Ishikawa (cell line): ENCODE measurements at regions not wholly inside any gene's neighbourhood (a gene's known extent, or its start where the extent isn't known, plus 50 kb on each side); places are given as distances from the start of the nearest gene placed in this dataset.

ENCODE experiments used
- CEBPB ChIP-seq: IDR thresholded peaks from 2 replicates; pipeline ENCODE4 v1.6.1; 2012
- CREB1 ChIP-seq: IDR thresholded peaks from 2 replicates; pipeline ENCODE4 v1.6.1; 2012; ENCODE audit warnings: low read depth
- EGR1 ChIP-seq: IDR thresholded peaks from 2 replicates; pipeline ENCODE4 v1.6.1; 2012
- EP300 ChIP-seq: IDR thresholded peaks from 2 replicates; pipeline ENCODE4 v1.6.1; 2012; ENCODE audit warnings: borderline replicate concordance
- FOXM1 ChIP-seq: IDR thresholded peaks from 2 replicates; pipeline ENCODE4 v1.6.1; 2012; ENCODE audit warnings: low read depth, borderline replicate concordance
- NFIC ChIP-seq: IDR thresholded peaks from 2 replicates; pipeline ENCODE4 v1.6.1; 2012
- RAD21 ChIP-seq: IDR thresholded peaks from 2 replicates; pipeline ENCODE4 v1.6.1; 2012; ENCODE audit warnings: low read depth
- TAF1 ChIP-seq: IDR thresholded peaks from 2 replicates; pipeline ENCODE4 v1.6.1; 2012; ENCODE audit warnings: low read depth, mild to moderate bottlenecking
- TCF12 ChIP-seq: IDR thresholded peaks from 2 replicates; pipeline ENCODE4 v1.6.1; 2012; ENCODE audit warnings: low read depth
- TEAD4 ChIP-seq: IDR thresholded peaks from 2 replicates; pipeline ENCODE4 v1.6.1; 2012
- YY1 ChIP-seq: IDR thresholded peaks from 2 replicates; pipeline ENCODE4 v1.6.1; 2012; ENCODE audit warnings: low read depth
- ZBTB7A ChIP-seq: IDR thresholded peaks from 2 replicates; pipeline ENCODE4 v1.6.1; 2012; ENCODE audit warnings: low read depth
- TF ChIP-seq, protein P1 (sequence below): IDR thresholded peaks from 2 replicates; pipeline ENCODE4 v1.6.1; 2012
- TF ChIP-seq, protein P2 (sequence below): IDR thresholded peaks from 2 replicates; pipeline ENCODE4 v1.6.1; 2012
- TF ChIP-seq, protein P3 (sequence below): IDR thresholded peaks from 2 replicates; pipeline ENCODE4 v1.6.1; 2012; ENCODE audit warnings: low read depth, mild to moderate bottlenecking

DNA sequence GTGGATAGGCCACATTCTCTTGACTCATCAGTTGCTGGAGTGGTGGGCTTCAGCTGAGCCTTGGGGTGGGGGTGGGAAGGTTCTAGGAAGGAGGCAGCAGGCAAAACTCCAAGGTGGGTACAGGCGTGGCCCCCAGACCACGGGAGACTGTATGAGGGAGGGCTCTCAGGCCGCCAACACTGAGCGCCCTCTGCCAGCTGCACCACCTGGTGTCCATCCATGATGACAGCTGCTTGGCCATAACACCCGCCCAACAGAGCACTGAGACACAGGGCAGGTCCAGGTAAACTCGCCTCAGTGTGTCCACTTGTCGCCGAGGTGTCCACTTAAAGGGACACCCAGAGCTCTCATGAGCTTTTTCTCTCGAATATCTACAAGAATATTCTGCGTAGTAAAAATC, 133.5 kb downstream of the C16orf95 start:
- TF ChIP-seq EGR1 (no peak), ZBTB7A (no peak), RAD21 (no peak), YY1 (no peak), TAF1 (no peak), TCF12 (no peak), NFIC (no peak), FOXM1 (no peak), TEAD4 (no peak)
- TF ChIP-seq, protein P1, sequence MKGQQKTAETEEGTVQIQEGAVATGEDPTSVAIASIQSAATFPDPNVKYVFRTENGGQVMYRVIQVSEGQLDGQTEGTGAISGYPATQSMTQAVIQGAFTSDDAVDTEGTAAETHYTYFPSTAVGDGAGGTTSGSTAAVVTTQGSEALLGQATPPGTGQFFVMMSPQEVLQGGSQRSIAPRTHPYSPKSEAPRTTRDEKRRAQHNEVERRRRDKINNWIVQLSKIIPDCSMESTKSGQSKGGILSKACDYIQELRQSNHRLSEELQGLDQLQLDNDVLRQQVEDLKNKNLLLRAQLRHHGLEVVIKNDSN: no peak
- TF ChIP-seq, protein P2, sequence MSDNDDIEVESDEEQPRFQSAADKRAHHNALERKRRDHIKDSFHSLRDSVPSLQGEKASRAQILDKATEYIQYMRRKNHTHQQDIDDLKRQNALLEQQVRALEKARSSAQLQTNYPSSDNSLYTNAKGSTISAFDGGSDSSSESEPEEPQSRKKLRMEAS: no peak

DNA sequence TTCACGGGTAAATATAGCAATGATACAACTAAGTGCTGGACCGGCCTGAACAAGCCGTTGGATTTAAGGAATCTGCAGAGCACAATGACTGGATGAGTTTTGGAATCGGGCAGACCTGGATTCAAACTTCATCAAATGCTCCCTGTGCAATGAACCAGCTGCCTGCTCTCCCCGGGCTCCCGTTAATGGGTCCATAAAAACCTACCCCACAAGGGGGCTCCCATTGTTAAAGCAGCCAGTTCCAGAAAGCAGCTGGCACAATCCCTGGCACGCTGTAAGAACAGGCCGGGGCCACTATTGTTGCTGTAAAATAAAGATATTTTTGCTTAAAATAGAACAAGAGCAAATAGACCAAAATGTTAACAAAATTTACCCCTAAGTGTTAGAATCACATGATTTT, 131.9 kb downstream of the C16orf95 start:
- no peak for TF ChIP-seq FOXM1
- TF ChIP-seq RAD21: no peak
- no peak for TF ChIP-seq CEBPB
- no peak for TF ChIP-seq EGR1
- TF ChIP-seq, protein P1: no peak
- TF ChIP-seq, protein P3, sequence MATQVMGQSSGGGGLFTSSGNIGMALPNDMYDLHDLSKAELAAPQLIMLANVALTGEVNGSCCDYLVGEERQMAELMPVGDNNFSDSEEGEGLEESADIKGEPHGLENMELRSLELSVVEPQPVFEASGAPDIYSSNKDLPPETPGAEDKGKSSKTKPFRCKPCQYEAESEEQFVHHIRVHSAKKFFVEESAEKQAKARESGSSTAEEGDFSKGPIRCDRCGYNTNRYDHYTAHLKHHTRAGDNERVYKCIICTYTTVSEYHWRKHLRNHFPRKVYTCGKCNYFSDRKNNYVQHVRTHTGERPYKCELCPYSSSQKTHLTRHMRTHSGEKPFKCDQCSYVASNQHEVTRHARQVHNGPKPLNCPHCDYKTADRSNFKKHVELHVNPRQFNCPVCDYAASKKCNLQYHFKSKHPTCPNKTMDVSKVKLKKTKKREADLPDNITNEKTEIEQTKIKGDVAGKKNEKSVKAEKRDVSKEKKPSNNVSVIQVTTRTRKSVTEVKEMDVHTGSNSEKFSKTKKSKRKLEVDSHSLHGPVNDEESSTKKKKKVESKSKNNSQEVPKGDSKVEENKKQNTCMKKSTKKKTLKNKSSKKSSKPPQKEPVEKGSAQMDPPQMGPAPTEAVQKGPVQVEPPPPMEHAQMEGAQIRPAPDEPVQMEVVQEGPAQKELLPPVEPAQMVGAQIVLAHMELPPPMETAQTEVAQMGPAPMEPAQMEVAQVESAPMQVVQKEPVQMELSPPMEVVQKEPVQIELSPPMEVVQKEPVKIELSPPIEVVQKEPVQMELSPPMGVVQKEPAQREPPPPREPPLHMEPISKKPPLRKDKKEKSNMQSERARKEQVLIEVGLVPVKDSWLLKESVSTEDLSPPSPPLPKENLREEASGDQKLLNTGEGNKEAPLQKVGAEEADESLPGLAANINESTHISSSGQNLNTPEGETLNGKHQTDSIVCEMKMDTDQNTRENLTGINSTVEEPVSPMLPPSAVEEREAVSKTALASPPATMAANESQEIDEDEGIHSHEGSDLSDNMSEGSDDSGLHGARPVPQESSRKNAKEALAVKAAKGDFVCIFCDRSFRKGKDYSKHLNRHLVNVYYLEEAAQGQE: no peak
- TF ChIP-seq, protein P2: no peak
- no peak for TF ChIP-seq NFIC
- no peak for TF ChIP-seq TEAD4
- no peak for TF ChIP-seq YY1
- no peak for TF ChIP-seq TAF1
- no peak for TF ChIP-seq CREB1
- no peak for TF ChIP-seq ZBTB7A
- no peak for TF ChIP-seq EP300
- no peak for TF ChIP-seq TCF12

DNA sequence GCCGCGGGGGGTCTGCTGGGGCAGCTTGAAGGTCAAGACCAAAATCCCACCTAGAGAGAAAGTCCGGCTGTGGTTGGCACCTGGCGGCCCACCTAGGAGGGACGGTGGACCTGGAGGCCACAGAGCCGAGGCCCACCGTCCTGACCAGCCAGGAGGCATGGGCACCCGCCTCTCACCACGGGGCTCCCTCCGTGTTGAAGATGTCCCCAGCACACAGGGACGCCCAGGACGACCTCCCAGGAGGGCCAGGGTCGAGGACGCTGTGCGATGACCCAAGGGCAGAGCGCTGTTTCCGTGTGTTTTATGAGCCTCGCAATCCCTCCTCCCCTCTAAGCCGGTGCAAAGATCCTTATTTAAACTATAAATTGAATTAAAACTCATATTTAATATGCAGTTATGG, 131.2 kb downstream of the C16orf95 start:
- TF ChIP-seq RAD21: no peak
- no peak for TF ChIP-seq YY1
- TF ChIP-seq TCF12: no peak
- TF ChIP-seq, protein P2: no peak
- TF ChIP-seq NFIC: no peak
- no peak for TF ChIP-seq TAF1
- TF ChIP-seq, protein P1: no peak
- TF ChIP-seq ZBTB7A: no peak
- TF ChIP-seq FOXM1: no peak

DNA sequence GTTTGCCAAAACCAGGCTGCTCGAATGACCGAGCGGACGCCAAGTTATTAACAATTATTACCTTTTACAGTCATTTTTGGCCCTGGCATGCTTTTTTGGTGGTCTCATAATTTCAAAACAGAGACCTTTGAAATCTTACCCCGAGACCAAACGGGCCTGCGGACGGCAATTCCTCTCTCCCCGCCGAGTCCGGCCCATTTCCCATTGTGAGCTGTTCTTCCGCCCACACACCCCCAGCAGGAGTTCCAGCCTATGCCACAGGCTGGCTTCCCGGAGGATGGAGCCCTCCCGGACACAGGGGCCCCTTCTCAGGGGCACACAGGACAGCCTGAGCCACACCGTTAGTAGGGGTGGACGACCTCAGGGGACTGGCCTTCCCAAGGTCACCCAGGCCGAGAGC, 130.7 kb downstream of the C16orf95 start:
- no peak for TF ChIP-seq TAF1
- TF ChIP-seq, protein P2: no peak
- TF ChIP-seq EP300: no peak
- no peak for TF ChIP-seq YY1
- no peak for TF ChIP-seq TEAD4
- no peak for TF ChIP-seq TCF12
- no peak for TF ChIP-seq RAD21
- TF ChIP-seq FOXM1: no peak

DNA sequence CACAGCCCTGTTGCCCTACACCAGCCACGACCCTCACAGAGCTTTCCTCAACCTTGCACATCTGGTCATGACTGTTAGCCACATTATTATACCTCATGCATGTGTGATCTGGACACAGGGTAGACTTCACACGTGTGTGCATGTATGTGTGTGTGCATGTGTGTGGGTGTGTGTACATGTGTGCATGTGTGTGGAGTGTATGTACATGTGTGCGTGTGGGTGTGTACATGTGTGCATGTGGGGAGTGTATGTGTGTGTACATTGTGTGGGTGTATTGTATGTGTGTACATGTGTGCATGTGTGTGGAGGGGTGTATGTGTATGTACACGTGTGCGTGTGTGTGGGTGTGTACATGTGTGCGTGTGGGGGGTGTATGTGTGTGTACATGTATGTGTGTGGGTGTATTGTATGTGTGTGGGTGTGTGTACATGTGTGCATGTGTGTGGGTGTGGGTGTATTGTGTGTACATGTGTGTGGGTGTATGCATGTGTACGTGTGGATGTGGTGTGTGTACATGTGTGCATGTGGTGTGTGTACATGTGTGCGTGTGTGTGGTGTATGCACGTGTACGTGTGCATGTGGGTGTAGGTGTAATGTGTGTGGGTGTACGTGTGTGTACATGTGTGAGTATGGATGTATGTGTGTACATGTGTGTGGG, 130.2 kb downstream of the C16orf95 start:
- TF ChIP-seq EGR1 (no peak), CEBPB (no peak), TAF1 (no peak), TCF12 (no peak), TEAD4 (no peak), FOXM1 (no peak), ZBTB7A (no peak), YY1 (no peak), NFIC (no peak), CREB1 (no peak), RAD21 (no peak), EP300 (no peak)
- TF ChIP-seq, protein P3: no peak
- TF ChIP-seq, protein P1: no peak
- TF ChIP-seq, protein P2: no peak
